ENCODE measurements at regions not wholly inside any gene's neighbourhood (a gene's known extent, or its start where the extent isn't known, plus 50 kb on each side); places are given as distances from the start of the nearest gene placed in this dataset.

- Histone ChIP-seq H3K79me2 (ENCODE audit: insufficient read depth, low read length) (no peaks in the 10 kb centered on the region), H2BK15ac (ENCODE audit: low read depth, low read length) (no peak overlapping the region), H2BK5ac (ENCODE audit: insufficient read length, low read length) (no peak overlapping the region), H3T11ph (ENCODE audit: low read length) (no peak overlapping the region), H2AK5ac (ENCODE audit: insufficient read length, low read length) (no peak overlapping the region), H3K27ac (ENCODE audit: insufficient read length, low read depth, low read length) (no peak overlapping the region), H3K56ac (ENCODE audit: insufficient read length, low read depth, low read length) (no peak overlapping the region), H4K5ac (ENCODE audit: insufficient read length, low read depth, low read length) (no peak overlapping the region), H3K27me3 (ENCODE audit: insufficient read depth, low read length) (no peaks in the 10 kb centered on the region), H3K4ac (ENCODE audit: low read depth, low read length) (no peak overlapping the region), H3K4me1 (ENCODE audit: insufficient read depth, low read length) (no peaks in the 10 kb centered on the region), H4K20me1 (ENCODE audit: control insufficient read depth, insufficient read depth, insufficient read length) (no peaks in the 10 kb centered on the region), H3K23me2 (ENCODE audit: insufficient read length, low read depth, low read length, poor library complexity, severe bottlenecking) (no peaks in the 10 kb centered on the region), H3K9ac (ENCODE audit: extremely low read depth, insufficient read length, low read length) (no peak overlapping the region), H2AFZ (ENCODE audit: low read length) (no peak overlapping the region), H4K91ac (ENCODE audit: insufficient read length, low read depth, low read length) (no peak overlapping the region), H3K23ac (ENCODE audit: insufficient read length, low read depth, low read length) (no peak overlapping the region), H4K8ac (replicated peaks; ENCODE audit: insufficient read length, low read depth, low read length) (no peak overlapping the region), H2BK12ac (ENCODE audit: insufficient read length, low read depth, low read length) (no peak overlapping the region), H3K14ac (ENCODE audit: insufficient read depth, low read length) (no peak overlapping the region), H3K79me1 (ENCODE audit: insufficient read depth, low read depth, low read length, poor library complexity, severe bottlenecking) (no peaks in the 10 kb centered on the region), H2BK20ac (ENCODE audit: low read depth, low read length, poor library complexity, severe bottlenecking) (no peak overlapping the region), H3K9me3 (ENCODE audit: control insufficient read depth, low read depth, low read length) (no peaks in the 10 kb centered on the region), H3K18ac (ENCODE audit: insufficient read length, low read depth, low read length) (no peak overlapping the region), H3K4me2 (ENCODE audit: insufficient read depth, insufficient read length, low read length) (no peak overlapping the region), H2BK120ac (ENCODE audit: low read depth, low read length, poor library complexity, severe bottlenecking) (no peak overlapping the region)
- whole genome bisulfite sequencing (ENCODE audit: extremely low coverage, insufficient read length, low lambda C conversion rate), result no CpG with 5 or more reads among the region's 11 CpGs
- DNase-seq, result no peak
- H3K36me3 Mint-ChIP-seq (ENCODE audit: insufficient read depth in 1 of 3, low read depth in 3 of 3), result no peaks in the 10 kb centered on the region; a peak in 2 of 7 replicates
- H3K4me3 Mint-ChIP-seq, result no peak overlapping the region
- H3K4me1 Mint-ChIP-seq, result peaks cover 9 to 19% of the 10 kb centered on the region in 2 experiments
- TF ChIP-seq, protein P1, sequence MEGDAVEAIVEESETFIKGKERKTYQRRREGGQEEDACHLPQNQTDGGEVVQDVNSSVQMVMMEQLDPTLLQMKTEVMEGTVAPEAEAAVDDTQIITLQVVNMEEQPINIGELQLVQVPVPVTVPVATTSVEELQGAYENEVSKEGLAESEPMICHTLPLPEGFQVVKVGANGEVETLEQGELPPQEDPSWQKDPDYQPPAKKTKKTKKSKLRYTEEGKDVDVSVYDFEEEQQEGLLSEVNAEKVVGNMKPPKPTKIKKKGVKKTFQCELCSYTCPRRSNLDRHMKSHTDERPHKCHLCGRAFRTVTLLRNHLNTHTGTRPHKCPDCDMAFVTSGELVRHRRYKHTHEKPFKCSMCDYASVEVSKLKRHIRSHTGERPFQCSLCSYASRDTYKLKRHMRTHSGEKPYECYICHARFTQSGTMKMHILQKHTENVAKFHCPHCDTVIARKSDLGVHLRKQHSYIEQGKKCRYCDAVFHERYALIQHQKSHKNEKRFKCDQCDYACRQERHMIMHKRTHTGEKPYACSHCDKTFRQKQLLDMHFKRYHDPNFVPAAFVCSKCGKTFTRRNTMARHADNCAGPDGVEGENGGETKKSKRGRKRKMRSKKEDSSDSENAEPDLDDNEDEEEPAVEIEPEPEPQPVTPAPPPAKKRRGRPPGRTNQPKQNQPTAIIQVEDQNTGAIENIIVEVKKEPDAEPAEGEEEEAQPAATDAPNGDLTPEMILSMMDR (conservative IDR thresholded peaks at IDR 0.05), result no peak
- no peaks in the 10 kb centered on the region for H3K27me3 Mint-ChIP-seq (ENCODE audit: low read depth)
- no peak overlapping the region for H3K27ac Mint-ChIP-seq
- no peaks in the 10 kb centered on the region; a peak in 1 of 5 replicates for H3K9me3 Mint-ChIP-seq
Measured at GRCh38 chr18:10239103-10239502, 215.3 kb upstream of the APCDD1 start.

Measured in H9 (cell line).